ENCODE measurements at regions not wholly inside any gene's neighbourhood (a gene's known extent, or its start where the extent isn't known, plus 50 kb on each side); places are given as distances from the start of the nearest gene placed in this dataset.
"Not testable (repeated sequence)": the region's sequence is repeated elsewhere in the genome, so short reads cannot be mapped to it uniquely, and the experiment has no call there.

GRCh38 chr12:54125708-54126028 lies 63.1 kb downstream of the SMUG1 start:
- H3K9ac ChIP-seq (ENCODE audit: insufficient read depth, low read length, poor library complexity, severe bottlenecking); DNase-seq; intact Hi-C loops (cut with micrococcal nuclease); H3K27ac ChIP-seq (ENCODE audit: low read depth in 1 of 2, low read length in 2 of 2); H3K79me2 ChIP-seq (ENCODE audit: insufficient read depth, low read length); H4K20me1 ChIP-seq (ENCODE audit: insufficient read depth, low read length); H3K36me3 Mint-ChIP-seq; H3K27ac Mint-ChIP-seq; H3K36me3 ChIP-seq (replicated peaks in 1 of 2; ENCODE audit: control insufficient read depth in 1 of 2, insufficient read depth in 2 of 2, low read length in 2 of 2): not testable (repeated sequence)
- peaks cover 37 to 78% of the 10 kb centered on the region in 2 donors for H3K27me3 ChIP-seq (ENCODE audit: control insufficient read depth in 2 of 2, insufficient read depth in 2 of 2, low read length in 2 of 2)
- Mint-ChIP-seq H3K4me1 (peaks cover 42% of the 10 kb centered on the region), H3K4me3 (peak overlapping the region; percentile 45 to 85), H3K9me3 (peaks cover 0 to 25% (median 6%) of the 10 kb centered on the region in 7 donors), H3K27me3 (ENCODE audit: low read depth in 3 of 3) (peaks cover 87 to 100% (median 88%) of the 10 kb centered on the region in 3 donors)
- H2AFZ ChIP-seq (ENCODE audit: insufficient read depth, low read depth, low read length, poor library complexity, severe bottlenecking), result peak overlapping the region; percentile 51
- H3K4me2 ChIP-seq (replicated peaks; ENCODE audit: extremely low read depth, low read length, poor library complexity, severe bottlenecking), result peak overlapping the region; percentile 75
- H3K9me3 ChIP-seq (replicated peaks in 1 of 2; ENCODE audit: control insufficient read depth in 1 of 2, insufficient read depth in 1 of 2, low read length in 2 of 2), result peaks cover 0 to 12% of the 10 kb centered on the region in 2 donors
- H3K4me3 ChIP-seq (replicated peaks in 1 of 3; ENCODE audit: low read depth in 2 of 3, low read length in 3 of 3), result peak overlapping the region in 1 of 3 experiments; percentile 68
- 10% methylated on average over 2 of the region's 12 CpGs for WGBS (ENCODE audit: insufficient coverage)
- H3K4me1 ChIP-seq (ENCODE audit: control insufficient read depth in 1 of 2, insufficient read depth in 2 of 2, low read length in 2 of 2), result peaks cover 29 to 32% of the 10 kb centered on the region in 2 donors

- Mint-ChIP-seq H3K27ac (no peak overlapping the region), H3K36me3 (peaks cover 7 to 10% of the 10 kb centered on the region in 2 donors), H3K4me3 (peak overlapping the region; percentile 59 to 85), H3K4me1 (peaks cover 42% of the 10 kb centered on the region), H3K9me3 (peaks cover 0 to 25% (median 6%) of the 10 kb centered on the region in 7 donors), H3K27me3 (ENCODE audit: low read depth in 3 of 3) (peaks cover 89 to 100% (median 89%) of the 10 kb centered on the region in 3 donors)
- H3K79me2 ChIP-seq (ENCODE audit: insufficient read depth, low read length), result no peaks in the 10 kb centered on the region
- intact Hi-C loops (cut with micrococcal nuclease), result no loop called here
- peak overlapping the region; percentile 36 for H3K9ac ChIP-seq (ENCODE audit: insufficient read depth, low read length, poor library complexity, severe bottlenecking)
- H3K9me3 ChIP-seq (replicated peaks in 1 of 2; ENCODE audit: control insufficient read depth in 1 of 2, insufficient read depth in 1 of 2, low read length in 2 of 2), result peaks cover 0 to 12% of the 10 kb centered on the region in 2 donors
- 3% methylated on average over 35 of the region's 46 CpGs for WGBS (ENCODE audit: insufficient coverage)
- peak overlapping the region in 2 of 3 experiments; percentile 1 to 68 for H3K4me3 ChIP-seq (replicated peaks in 1 of 3; ENCODE audit: low read depth in 2 of 3, low read length in 3 of 3)
- H3K4me2 ChIP-seq (replicated peaks; ENCODE audit: extremely low read depth, low read length, poor library complexity, severe bottlenecking), result peak overlapping the region; percentile 75
- peaks cover 29 to 32% of the 10 kb centered on the region in 2 donors for H3K4me1 ChIP-seq (ENCODE audit: control insufficient read depth in 1 of 2, insufficient read depth in 2 of 2, low read length in 2 of 2)
- H3K27me3 ChIP-seq (ENCODE audit: control insufficient read depth in 2 of 2, insufficient read depth in 2 of 2, low read length in 2 of 2), result peaks cover 38 to 83% of the 10 kb centered on the region in 2 donors
- H4K20me1 ChIP-seq (ENCODE audit: insufficient read depth, low read length), result no peaks in the 10 kb centered on the region
- H3K27ac ChIP-seq (ENCODE audit: low read depth in 1 of 2, low read length in 2 of 2), result no peak overlapping the region
- TF ChIP-seq CTCF (IDR thresholded peaks at IDR 0.05), result no peak
- DNase-seq, result no peak
- no peaks in the 10 kb centered on the region for H3K36me3 ChIP-seq (replicated peaks in 1 of 2; ENCODE audit: control insufficient read depth in 1 of 2, insufficient read depth in 2 of 2, low read length in 2 of 2)
- H2AFZ ChIP-seq (ENCODE audit: insufficient read depth, low read depth, low read length, poor library complexity, severe bottlenecking), result peak overlapping the region; percentile 51
Observed at GRCh38 chr12:54126029-54126695, 62.6 kb downstream of the SMUG1 start.
